WTC11 (cell line): ENCODE measurements at regions not wholly inside any gene's neighbourhood (a gene's known extent, or its start where the extent isn't known, plus 50 kb on each side); places are given as distances from the start of the nearest gene placed in this dataset.

Source experiments
- ATAC-seq: fragments of 200-7000 bp; cut with Tn5 transposase; 2 replicates; pipeline ENCODE4 v1.10.0; 2021; ENCODE audit warnings: mild to moderate bottlenecking, moderate library complexity
- CTCF ChIA-PET: fragments of 300-600 bp; sonication (Branson Sonifier 250); formaldehyde crosslinking; loops from one replicate; lab custom pipeline; 2021; ENCODE audit warnings: antibody characterized with exemption; lab: Charles Lee
- POLR2A ChIA-PET: fragments of 350-600 bp; sonication (Branson Sonifier 250); formaldehyde crosslinking; loops from one replicate; lab custom pipeline; 2021; ENCODE audit warnings: antibody characterized with exemption; lab: Charles Lee
- DNase-seq: peaks from one replicate; pipeline ENCODE4 v3.0.0; 2021; ENCODE audit warnings: low spot score
- H3K27ac Mint-ChIP-seq: 2 replicates; pipeline ENCODE4 v1.8.0; 2021; ENCODE audit warnings: mixed read lengths
- H3K27me3 Mint-ChIP-seq: 2 replicates; pipeline ENCODE4 v1.8.0; 2021; ENCODE audit warnings: low read depth, mild to moderate bottlenecking, moderate library complexity, mixed read lengths
- H3K36me3 Mint-ChIP-seq: 2 replicates; pipeline ENCODE4 v1.8.0; 2021; ENCODE audit warnings: mixed read lengths
- H3K4me1 Mint-ChIP-seq: 2 replicates; pipeline ENCODE4 v1.8.0; 2022; ENCODE audit warnings: mixed read lengths
- H3K4me3 Mint-ChIP-seq: 2 replicates; pipeline ENCODE4 v1.8.0; 2021; ENCODE audit warnings: mild to moderate bottlenecking, moderate library complexity, mixed read lengths
- H3K9me3 Mint-ChIP-seq: 2 replicates; pipeline ENCODE4 v1.8.0; 2021; ENCODE audit warnings: mixed read lengths
- CREB1 ChIP-seq: sonication (generic); formaldehyde crosslinking; IDR thresholded peaks from 2 replicates; pipeline ENCODE4 v1.8.0; 2023; ENCODE audit warnings: mild to moderate bottlenecking, missing genetic modification reagents
- ELF4 ChIP-seq: sonication (generic); formaldehyde crosslinking; IDR thresholded peaks from 2 replicates; pipeline ENCODE4 v1.8.1; 2022; ENCODE audit warnings: low read depth, mild to moderate bottlenecking, moderate library complexity, missing genetic modification reagents
- GTF2I ChIP-seq: fragments of 250-450 bp; sonication (Bioruptor Pico); conservative IDR thresholded peaks from 2 replicates; pipeline ENCODE4 v1.4.0; 2021; ENCODE audit warnings: mild to moderate bottlenecking
- MXD4 ChIP-seq: fragments of 250-450 bp; sonication (Bioruptor Pico); IDR thresholded peaks from 2 replicates; pipeline ENCODE4 v1.8.0; 2021; ENCODE audit warnings: mild to moderate bottlenecking, moderate library complexity, borderline replicate concordance
- PRRX2 ChIP-seq: fragments of 250-450 bp; sonication (Bioruptor Pico); IDR thresholded peaks from 2 replicates; pipeline ENCODE4 v1.8.0; 2021; ENCODE audit warnings: mild to moderate bottlenecking
- SMAD3 ChIP-seq: sonication (generic); formaldehyde crosslinking; IDR thresholded peaks from 2 replicates; pipeline ENCODE4 v1.8.0; 2022; ENCODE audit warnings: missing genetic modification reagents, mild to moderate bottlenecking, borderline replicate concordance
- SOX15 ChIP-seq: fragments of 250-450 bp; sonication (Bioruptor Pico); IDR thresholded peaks from 2 replicates; pipeline ENCODE4 v1.9.0; 2021; ENCODE audit warnings: mild to moderate bottlenecking
- SP1 ChIP-seq: sonication (generic); formaldehyde crosslinking; conservative IDR thresholded peaks from 2 replicates; pipeline ENCODE4 v1.8.1; 2022; ENCODE audit warnings: missing genetic modification reagents
- TCF7 ChIP-seq: sonication (generic); formaldehyde crosslinking; IDR thresholded peaks from 2 replicates; pipeline ENCODE4 v1.8.0; 2022; ENCODE audit warnings: mild to moderate bottlenecking, low read depth, missing genetic modification reagents, moderate library complexity
- ZBTB21 ChIP-seq: sonication (generic); formaldehyde crosslinking; IDR thresholded peaks from 2 replicates; pipeline ENCODE4 v1.8.1; 2023; ENCODE audit warnings: mild to moderate bottlenecking, missing genetic modification reagents, borderline replicate concordance
- TF ChIP-seq, protein P1 (sequence below): sonication (generic); formaldehyde crosslinking; conservative IDR thresholded peaks from 2 replicates; pipeline ENCODE4 v1.8.1; 2023; ENCODE audit warnings: mild to moderate bottlenecking, low read depth, missing genetic modification reagents, moderate library complexity
- TF ChIP-seq, protein P2 (sequence below): sonication (generic); formaldehyde crosslinking; IDR thresholded peaks from 2 replicates; pipeline ENCODE4 v1.8.0; 2022; ENCODE audit warnings: missing genetic modification reagents
- TF ChIP-seq, protein P3 (sequence below): sonication (generic); formaldehyde crosslinking; IDR thresholded peaks from 2 replicates; pipeline ENCODE4 v1.8.0; 2023; ENCODE audit warnings: mild to moderate bottlenecking, missing genetic modification reagents
- TF ChIP-seq, protein P4 (sequence below): sonication (generic); formaldehyde crosslinking; IDR thresholded peaks from 2 replicates; pipeline ENCODE4 v1.8.1; 2022; ENCODE audit warnings: low read depth, mild to moderate bottlenecking, moderate library complexity, missing genetic modification reagents, borderline replicate concordance
- TF ChIP-seq, protein P5 (sequence below): fragments of 250-450 bp; sonication (Bioruptor Pico); IDR thresholded peaks from 2 replicates; pipeline ENCODE4 v1.9.0; 2021; ENCODE audit warnings: mild to moderate bottlenecking, borderline replicate concordance
- TF ChIP-seq, protein P6 (sequence below): sonication (generic); formaldehyde crosslinking; IDR thresholded peaks from 2 replicates; pipeline ENCODE4 v1.8.0; 2023; ENCODE audit warnings: missing genetic modification reagents
- TF ChIP-seq, protein P7 (sequence below): fragments of 250-450 bp; sonication (Bioruptor Pico); IDR thresholded peaks from 2 replicates; pipeline ENCODE4 v1.8.0; 2021; ENCODE audit warnings: mild to moderate bottlenecking

DNA sequence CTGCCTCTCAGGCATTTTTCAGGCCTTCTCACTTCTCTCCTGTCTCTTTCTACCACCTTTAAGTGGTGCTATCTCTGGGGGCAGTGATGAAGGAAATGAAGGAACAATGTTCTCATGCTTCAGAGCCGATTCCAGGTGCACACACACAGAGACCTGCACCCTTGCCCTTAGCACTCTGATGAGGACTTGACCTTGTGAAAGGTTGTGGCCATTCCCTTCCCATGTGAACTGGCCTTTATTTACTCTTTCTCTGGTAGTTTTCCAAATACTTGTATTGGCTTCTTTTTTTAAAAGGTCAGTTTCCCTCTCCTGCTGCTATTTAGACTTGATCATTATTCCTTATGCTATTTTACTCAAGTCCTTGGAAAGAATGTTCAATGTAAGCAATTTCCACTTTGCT lies 188.6 kb downstream of the MDFIC start (continued):
- TF ChIP-seq, protein P1, sequence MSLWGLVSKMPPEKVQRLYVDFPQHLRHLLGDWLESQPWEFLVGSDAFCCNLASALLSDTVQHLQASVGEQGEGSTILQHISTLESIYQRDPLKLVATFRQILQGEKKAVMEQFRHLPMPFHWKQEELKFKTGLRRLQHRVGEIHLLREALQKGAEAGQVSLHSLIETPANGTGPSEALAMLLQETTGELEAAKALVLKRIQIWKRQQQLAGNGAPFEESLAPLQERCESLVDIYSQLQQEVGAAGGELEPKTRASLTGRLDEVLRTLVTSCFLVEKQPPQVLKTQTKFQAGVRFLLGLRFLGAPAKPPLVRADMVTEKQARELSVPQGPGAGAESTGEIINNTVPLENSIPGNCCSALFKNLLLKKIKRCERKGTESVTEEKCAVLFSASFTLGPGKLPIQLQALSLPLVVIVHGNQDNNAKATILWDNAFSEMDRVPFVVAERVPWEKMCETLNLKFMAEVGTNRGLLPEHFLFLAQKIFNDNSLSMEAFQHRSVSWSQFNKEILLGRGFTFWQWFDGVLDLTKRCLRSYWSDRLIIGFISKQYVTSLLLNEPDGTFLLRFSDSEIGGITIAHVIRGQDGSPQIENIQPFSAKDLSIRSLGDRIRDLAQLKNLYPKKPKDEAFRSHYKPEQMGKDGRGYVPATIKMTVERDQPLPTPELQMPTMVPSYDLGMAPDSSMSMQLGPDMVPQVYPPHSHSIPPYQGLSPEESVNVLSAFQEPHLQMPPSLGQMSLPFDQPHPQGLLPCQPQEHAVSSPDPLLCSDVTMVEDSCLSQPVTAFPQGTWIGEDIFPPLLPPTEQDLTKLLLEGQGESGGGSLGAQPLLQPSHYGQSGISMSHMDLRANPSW (CRISPR knock-in tag) = no peak
- TF ChIP-seq ZBTB21 (CRISPR knock-in tag) (no peak), SP1 (no peak), SMAD3 (CRISPR knock-in tag) (no peak), CREB1 (CRISPR knock-in tag) (no peak), ELF4 (no peak)
- TF ChIP-seq, protein P2, sequence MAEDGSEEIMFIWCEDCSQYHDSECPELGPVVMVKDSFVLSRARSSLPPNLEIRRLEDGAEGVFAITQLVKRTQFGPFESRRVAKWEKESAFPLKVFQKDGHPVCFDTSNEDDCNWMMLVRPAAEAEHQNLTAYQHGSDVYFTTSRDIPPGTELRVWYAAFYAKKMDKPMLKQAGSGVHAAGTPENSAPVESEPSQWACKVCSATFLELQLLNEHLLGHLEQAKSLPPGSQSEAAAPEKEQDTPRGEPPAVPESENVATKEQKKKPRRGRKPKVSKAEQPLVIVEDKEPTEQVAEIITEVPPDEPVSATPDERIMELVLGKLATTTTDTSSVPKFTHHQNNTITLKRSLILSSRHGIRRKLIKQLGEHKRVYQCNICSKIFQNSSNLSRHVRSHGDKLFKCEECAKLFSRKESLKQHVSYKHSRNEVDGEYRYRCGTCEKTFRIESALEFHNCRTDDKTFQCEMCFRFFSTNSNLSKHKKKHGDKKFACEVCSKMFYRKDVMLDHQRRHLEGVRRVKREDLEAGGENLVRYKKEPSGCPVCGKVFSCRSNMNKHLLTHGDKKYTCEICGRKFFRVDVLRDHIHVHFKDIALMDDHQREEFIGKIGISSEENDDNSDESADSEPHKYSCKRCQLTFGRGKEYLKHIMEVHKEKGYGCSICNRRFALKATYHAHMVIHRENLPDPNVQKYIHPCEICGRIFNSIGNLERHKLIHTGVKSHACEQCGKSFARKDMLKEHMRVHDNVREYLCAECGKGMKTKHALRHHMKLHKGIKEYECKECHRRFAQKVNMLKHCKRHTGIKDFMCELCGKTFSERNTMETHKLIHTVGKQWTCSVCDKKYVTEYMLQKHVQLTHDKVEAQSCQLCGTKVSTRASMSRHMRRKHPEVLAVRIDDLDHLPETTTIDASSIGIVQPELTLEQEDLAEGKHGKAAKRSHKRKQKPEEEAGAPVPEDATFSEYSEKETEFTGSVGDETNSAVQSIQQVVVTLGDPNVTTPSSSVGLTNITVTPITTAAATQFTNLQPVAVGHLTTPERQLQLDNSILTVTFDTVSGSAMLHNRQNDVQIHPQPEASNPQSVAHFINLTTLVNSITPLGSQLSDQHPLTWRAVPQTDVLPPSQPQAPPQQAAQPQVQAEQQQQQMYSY (CRISPR knock-in tag) = no peak
- TF ChIP-seq, protein P3, sequence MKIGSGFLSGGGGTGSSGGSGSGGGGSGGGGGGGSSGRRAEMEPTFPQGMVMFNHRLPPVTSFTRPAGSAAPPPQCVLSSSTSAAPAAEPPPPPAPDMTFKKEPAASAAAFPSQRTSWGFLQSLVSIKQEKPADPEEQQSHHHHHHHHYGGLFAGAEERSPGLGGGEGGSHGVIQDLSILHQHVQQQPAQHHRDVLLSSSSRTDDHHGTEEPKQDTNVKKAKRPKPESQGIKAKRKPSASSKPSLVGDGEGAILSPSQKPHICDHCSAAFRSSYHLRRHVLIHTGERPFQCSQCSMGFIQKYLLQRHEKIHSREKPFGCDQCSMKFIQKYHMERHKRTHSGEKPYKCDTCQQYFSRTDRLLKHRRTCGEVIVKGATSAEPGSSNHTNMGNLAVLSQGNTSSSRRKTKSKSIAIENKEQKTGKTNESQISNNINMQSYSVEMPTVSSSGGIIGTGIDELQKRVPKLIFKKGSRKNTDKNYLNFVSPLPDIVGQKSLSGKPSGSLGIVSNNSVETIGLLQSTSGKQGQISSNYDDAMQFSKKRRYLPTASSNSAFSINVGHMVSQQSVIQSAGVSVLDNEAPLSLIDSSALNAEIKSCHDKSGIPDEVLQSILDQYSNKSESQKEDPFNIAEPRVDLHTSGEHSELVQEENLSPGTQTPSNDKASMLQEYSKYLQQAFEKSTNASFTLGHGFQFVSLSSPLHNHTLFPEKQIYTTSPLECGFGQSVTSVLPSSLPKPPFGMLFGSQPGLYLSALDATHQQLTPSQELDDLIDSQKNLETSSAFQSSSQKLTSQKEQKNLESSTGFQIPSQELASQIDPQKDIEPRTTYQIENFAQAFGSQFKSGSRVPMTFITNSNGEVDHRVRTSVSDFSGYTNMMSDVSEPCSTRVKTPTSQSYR = no peak

DNA sequence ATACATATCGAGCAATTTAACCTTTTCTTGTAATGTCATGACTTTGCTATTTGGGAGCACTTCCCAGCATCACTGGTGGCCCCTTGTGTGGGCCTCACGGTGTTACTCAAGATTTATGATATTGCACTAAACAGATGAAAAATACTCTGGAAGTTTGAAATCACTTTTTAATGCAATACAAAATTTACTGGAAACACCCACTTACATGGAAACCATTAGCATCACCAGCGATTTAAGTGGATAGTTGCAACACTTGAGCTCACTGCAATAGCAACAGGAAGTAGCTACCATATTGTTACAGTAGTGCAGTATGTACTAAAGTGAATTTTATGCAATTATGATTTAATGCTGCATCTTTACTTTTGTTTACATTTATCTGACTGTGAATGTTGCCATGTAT lies 184.4 kb downstream of the MDFIC start:
- no peak for DNase-seq
- Mint-ChIP-seq H3K4me1 (no peaks in the 10 kb centered on the region), H3K9me3 (no peaks in the 10 kb centered on the region), H3K27ac (no peak overlapping the region), H3K36me3 (no peaks in the 10 kb centered on the region), H3K27me3 (no peaks in the 10 kb centered on the region), H3K4me3 (no peak overlapping the region)
- ATAC-seq = no peak
- ChIA-PET POLR2A (no interaction called here), CTCF (no interaction called here)
- TF ChIP-seq MXD4 (CRISPR knock-in tag) (no peak), TCF7 (CRISPR knock-in tag) (no peak), SOX15 (CRISPR knock-in tag) (no peak), GTF2I (CRISPR knock-in tag) (no peak), PRRX2 (CRISPR knock-in tag) (no peak), CREB1 (CRISPR knock-in tag) (no peak), ZBTB21 (CRISPR knock-in tag) (no peak)
- TF ChIP-seq, protein P4, sequence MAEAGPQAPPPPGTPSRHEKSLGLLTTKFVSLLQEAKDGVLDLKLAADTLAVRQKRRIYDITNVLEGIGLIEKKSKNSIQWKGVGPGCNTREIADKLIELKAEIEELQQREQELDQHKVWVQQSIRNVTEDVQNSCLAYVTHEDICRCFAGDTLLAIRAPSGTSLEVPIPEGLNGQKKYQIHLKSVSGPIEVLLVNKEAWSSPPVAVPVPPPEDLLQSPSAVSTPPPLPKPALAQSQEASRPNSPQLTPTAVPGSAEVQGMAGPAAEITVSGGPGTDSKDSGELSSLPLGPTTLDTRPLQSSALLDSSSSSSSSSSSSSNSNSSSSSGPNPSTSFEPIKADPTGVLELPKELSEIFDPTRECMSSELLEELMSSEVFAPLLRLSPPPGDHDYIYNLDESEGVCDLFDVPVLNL (CRISPR knock-in tag) = no peak
- TF ChIP-seq, protein P5, sequence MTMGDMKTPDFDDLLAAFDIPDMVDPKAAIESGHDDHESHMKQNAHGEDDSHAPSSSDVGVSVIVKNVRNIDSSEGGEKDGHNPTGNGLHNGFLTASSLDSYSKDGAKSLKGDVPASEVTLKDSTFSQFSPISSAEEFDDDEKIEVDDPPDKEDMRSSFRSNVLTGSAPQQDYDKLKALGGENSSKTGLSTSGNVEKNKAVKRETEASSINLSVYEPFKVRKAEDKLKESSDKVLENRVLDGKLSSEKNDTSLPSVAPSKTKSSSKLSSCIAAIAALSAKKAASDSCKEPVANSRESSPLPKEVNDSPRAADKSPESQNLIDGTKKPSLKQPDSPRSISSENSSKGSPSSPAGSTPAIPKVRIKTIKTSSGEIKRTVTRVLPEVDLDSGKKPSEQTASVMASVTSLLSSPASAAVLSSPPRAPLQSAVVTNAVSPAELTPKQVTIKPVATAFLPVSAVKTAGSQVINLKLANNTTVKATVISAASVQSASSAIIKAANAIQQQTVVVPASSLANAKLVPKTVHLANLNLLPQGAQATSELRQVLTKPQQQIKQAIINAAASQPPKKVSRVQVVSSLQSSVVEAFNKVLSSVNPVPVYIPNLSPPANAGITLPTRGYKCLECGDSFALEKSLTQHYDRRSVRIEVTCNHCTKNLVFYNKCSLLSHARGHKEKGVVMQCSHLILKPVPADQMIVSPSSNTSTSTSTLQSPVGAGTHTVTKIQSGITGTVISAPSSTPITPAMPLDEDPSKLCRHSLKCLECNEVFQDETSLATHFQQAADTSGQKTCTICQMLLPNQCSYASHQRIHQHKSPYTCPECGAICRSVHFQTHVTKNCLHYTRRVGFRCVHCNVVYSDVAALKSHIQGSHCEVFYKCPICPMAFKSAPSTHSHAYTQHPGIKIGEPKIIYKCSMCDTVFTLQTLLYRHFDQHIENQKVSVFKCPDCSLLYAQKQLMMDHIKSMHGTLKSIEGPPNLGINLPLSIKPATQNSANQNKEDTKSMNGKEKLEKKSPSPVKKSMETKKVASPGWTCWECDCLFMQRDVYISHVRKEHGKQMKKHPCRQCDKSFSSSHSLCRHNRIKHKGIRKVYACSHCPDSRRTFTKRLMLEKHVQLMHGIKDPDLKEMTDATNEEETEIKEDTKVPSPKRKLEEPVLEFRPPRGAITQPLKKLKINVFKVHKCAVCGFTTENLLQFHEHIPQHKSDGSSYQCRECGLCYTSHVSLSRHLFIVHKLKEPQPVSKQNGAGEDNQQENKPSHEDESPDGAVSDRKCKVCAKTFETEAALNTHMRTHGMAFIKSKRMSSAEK = no peak
- TF ChIP-seq, protein P6, sequence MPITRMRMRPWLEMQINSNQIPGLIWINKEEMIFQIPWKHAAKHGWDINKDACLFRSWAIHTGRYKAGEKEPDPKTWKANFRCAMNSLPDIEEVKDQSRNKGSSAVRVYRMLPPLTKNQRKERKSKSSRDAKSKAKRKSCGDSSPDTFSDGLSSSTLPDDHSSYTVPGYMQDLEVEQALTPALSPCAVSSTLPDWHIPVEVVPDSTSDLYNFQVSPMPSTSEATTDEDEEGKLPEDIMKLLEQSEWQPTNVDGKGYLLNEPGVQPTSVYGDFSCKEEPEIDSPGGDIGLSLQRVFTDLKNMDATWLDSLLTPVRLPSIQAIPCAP (CRISPR knock-in tag) = no peak
- TF ChIP-seq, protein P7, sequence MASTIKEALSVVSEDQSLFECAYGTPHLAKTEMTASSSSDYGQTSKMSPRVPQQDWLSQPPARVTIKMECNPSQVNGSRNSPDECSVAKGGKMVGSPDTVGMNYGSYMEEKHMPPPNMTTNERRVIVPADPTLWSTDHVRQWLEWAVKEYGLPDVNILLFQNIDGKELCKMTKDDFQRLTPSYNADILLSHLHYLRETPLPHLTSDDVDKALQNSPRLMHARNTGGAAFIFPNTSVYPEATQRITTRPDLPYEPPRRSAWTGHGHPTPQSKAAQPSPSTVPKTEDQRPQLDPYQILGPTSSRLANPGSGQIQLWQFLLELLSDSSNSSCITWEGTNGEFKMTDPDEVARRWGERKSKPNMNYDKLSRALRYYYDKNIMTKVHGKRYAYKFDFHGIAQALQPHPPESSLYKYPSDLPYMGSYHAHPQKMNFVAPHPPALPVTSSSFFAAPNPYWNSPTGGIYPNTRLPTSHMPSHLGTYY = no peak
